Activated CD4-positive, alpha-beta memory T cell treated with anti-CD3 and anti-CD28 coated beads for 36 hours (primary cell): ENCODE measurements at regions not wholly inside any gene's neighbourhood (a gene's known extent, or its start where the extent isn't known, plus 50 kb on each side); places are given as distances from the start of the nearest gene placed in this dataset.
A peak's percentile ranks its signal among the peaks of the same experiment; 100 is the strongest.
"Not testable (repeated sequence)": the region's sequence is repeated elsewhere in the genome, so short reads cannot be mapped to it uniquely, and the experiment has no call there.

Source experiments
- CTCF ChIA-PET: fragments of 350-600 bp; sonication (Branson Sonifier 250); formaldehyde crosslinking; loops from one replicate; lab custom pipeline; 2021; ENCODE audit warnings: antibody characterized with exemption, inconsistent platforms; lab: Charles Lee
- POLR2A ChIA-PET: fragments of 350-600 bp; sonication (Branson Sonifier 250); formaldehyde crosslinking; loops from one replicate; lab custom pipeline; 2021; ENCODE audit warnings: antibody characterized with exemption; lab: Charles Lee
- DNase-seq: peaks from one replicate; pipeline ENCODE4 v3.0.0-alpha.2; 2020
- H3K27ac Mint-ChIP-seq: one replicate; pipeline ENCODE4 v1.8.0; 2021; ENCODE audit warnings: mixed read lengths
- H3K27me3 Mint-ChIP-seq: one replicate; pipeline ENCODE4 v1.8.0; 2021; ENCODE audit warnings: mixed read lengths
- H3K36me3 Mint-ChIP-seq: one replicate; pipeline ENCODE4 v1.8.0; 2021; ENCODE audit warnings: mixed read lengths
- H3K4me1 Mint-ChIP-seq: one replicate; pipeline ENCODE4 v1.8.0; 2021; ENCODE audit warnings: low read depth, mixed read lengths
- H3K4me3 Mint-ChIP-seq: one replicate; pipeline ENCODE4 v1.8.0; 2021; ENCODE audit warnings: mild to moderate bottlenecking, mixed read lengths
- H3K9me3 Mint-ChIP-seq: one replicate; pipeline ENCODE4 v1.8.0; 2021; ENCODE audit warnings: mixed read lengths
- intact Hi-C: fragments of 100-400 bp; cut with micrococcal nuclease; formaldehyde crosslinking; loops from one replicate; pipeline ENCODE4 v1.15.1; 2023

GRCh38 chr7:142508251-142508650, 241.0 kb upstream of the PRSS1 start:
- Mint-ChIP-seq H3K4me3 (no peak overlapping the region), H3K4me1 (peaks cover 37% of the 10 kb centered on the region), H3K9me3 (no peaks in the 10 kb centered on the region), H3K27ac (peak overlapping the region; percentile 61), H3K36me3 (no peaks in the 10 kb centered on the region), H3K27me3 (no peaks in the 10 kb centered on the region)
- intact Hi-C loops: no loop called here
- ChIA-PET CTCF (interaction anchor here (0.8 kb wide), 1 partner anchor 10 kb away, joined by 3 read pairs; no protein-coding TSS in a partner anchor), POLR2A (interaction anchor here (1.2 kb wide), 1 partner anchor 300 kb away, joined by 3 read pairs; no protein-coding TSS in a partner anchor)
- DNase-seq: peak; percentile 19

GRCh38 chr7:142507799-142508198, 241.5 kb upstream of the PRSS1 start:
- Mint-ChIP-seq H3K4me3 (no peak overlapping the region), H3K4me1 (peaks cover 37% of the 10 kb centered on the region), H3K27ac (peak overlapping the region; percentile 61), H3K9me3 (no peaks in the 10 kb centered on the region), H3K36me3 (no peaks in the 10 kb centered on the region), H3K27me3 (no peaks in the 10 kb centered on the region)
- POLR2A ChIA-PET: interaction anchor here (1.2 kb wide), 1 partner anchor 301 kb away, joined by 3 read pairs; no protein-coding TSS in a partner anchor
- DNase-seq: no peak
- intact Hi-C loops: no loop called here
- CTCF ChIA-PET: no interaction called here

GRCh38 chr7:142507066-142507465, 242.2 kb upstream of the PRSS1 start:
- POLR2A ChIA-PET, H3K4me3 Mint-ChIP-seq, H3K27ac Mint-ChIP-seq, intact Hi-C loops, H3K9me3 Mint-ChIP-seq, H3K36me3 Mint-ChIP-seq, DNase-seq, H3K27me3 Mint-ChIP-seq: not testable (repeated sequence)
- CTCF ChIA-PET: interaction anchor here (1.0 to 2.3 kb wide), 3 partner anchors 10 to 48 kb away, joined by 3 to 6 read pairs (median 4); no protein-coding TSS in a partner anchor
- H3K4me1 Mint-ChIP-seq: peaks cover 31% of the 10 kb centered on the region

DNA sequence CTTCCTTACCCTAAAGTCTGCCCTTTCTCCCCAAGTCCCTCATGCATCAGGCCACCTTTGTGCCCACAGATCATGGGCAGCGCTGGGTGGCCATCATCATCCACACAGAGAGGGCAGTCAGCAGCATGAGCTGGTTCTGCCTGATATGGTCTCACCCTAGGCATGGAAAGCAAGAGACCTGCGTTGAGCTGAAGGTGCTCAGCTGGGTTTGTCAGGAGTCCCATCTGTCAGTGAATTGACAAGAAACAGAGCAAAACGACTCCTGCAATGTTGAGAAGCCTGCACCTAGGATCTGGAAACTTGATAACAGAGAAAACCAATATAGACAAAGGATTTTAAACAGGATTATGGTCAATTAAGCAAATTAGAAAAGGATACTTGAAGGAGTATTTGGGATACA, 242.7 kb upstream of the PRSS1 start:
- Mint-ChIP-seq H3K4me3 (no peak overlapping the region), H3K9me3 (no peaks in the 10 kb centered on the region), H3K27me3 (no peaks in the 10 kb centered on the region), H3K27ac (no peak overlapping the region), H3K36me3 (no peaks in the 10 kb centered on the region), H3K4me1 (peaks cover 27% of the 10 kb centered on the region)
- intact Hi-C loops: no loop called here
- no peak for DNase-seq
- CTCF ChIA-PET: interaction anchor here (0.7 to 2.3 kb wide), 6 partner anchors 10 to 48 kb away, joined by 3 to 9 read pairs (median 4); no protein-coding TSS in a partner anchor
- POLR2A ChIA-PET: no interaction called here

GRCh38 chr7:142503949-142504348, 245.3 kb upstream of the PRSS1 start:
- H3K27ac Mint-ChIP-seq, H3K9me3 Mint-ChIP-seq, H3K27me3 Mint-ChIP-seq, POLR2A ChIA-PET, H3K36me3 Mint-ChIP-seq, H3K4me3 Mint-ChIP-seq, intact Hi-C loops, DNase-seq, CTCF ChIA-PET: not testable (repeated sequence)
- H3K4me1 Mint-ChIP-seq: peaks cover 24% of the 10 kb centered on the region

DNA sequence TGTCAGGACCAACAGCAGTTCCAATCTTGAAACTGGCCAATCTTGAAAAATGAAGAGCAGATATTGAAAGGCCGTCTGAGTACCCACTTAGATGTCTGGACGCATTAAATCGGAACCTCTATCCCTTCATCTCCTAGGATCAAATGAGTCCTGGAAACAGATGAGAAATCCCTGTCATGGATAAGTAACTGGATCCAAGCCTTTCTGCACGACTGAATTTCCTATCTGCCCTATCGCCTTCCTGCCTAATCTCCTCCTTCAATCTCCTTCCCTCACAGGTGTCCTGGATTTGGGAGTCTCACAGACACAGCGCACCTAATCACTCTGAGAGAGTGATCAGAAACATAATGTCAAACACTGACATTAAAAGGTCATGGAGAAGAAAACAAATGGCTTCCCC, 245.2 kb upstream of the PRSS58 start:
- Mint-ChIP-seq H3K36me3 (no peaks in the 10 kb centered on the region), H3K27me3 (no peaks in the 10 kb centered on the region), H3K4me3 (no peak overlapping the region), H3K27ac (no peak overlapping the region), H3K9me3 (no peaks in the 10 kb centered on the region), H3K4me1 (peaks cover 17% of the 10 kb centered on the region)
- no peak for DNase-seq
- POLR2A ChIA-PET: no interaction called here
- intact Hi-C loops: no loop called here
- CTCF ChIA-PET: interaction anchor here (4.2 to 10.4 kb wide), 2 partner anchors 13 to 18 kb away, joined by 24 to 100 read pairs; no protein-coding TSS in a partner anchor

DNA sequence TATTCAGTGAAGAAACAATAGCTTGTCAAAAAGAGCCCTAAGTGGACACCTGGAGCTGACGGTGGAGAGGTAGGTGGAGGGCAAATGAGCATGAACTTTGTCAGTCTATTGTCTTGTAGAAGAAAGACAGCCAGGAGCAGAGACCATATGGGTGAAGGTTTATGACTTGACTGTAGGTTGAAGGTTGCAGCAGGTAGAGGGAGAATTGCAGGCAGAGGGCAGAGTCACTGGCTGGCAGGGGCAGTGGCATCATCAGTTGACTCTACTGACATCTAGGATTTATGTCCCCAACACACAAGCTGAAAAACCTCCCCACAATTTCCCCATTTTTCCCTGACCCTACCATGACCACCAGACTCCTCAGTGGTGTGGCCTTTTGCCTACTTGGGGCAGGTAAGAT, 243.6 kb upstream of the PRSS58 start:
- Mint-ChIP-seq H3K36me3 (no peaks in the 10 kb centered on the region), H3K27me3 (no peaks in the 10 kb centered on the region), H3K4me1 (peaks cover 23% of the 10 kb centered on the region), H3K9me3 (no peaks in the 10 kb centered on the region), H3K4me3 (no peak overlapping the region), H3K27ac (no peak overlapping the region)
- ChIA-PET CTCF (interaction anchor here (0.7 to 10.4 kb wide), 7 partner anchors 15 to 310 kb away, joined by 3 to 100 read pairs (median 19); no protein-coding TSS in a partner anchor), POLR2A (no interaction called here)
- intact Hi-C loops: no loop called here
- DNase-seq: no peak

DNA sequence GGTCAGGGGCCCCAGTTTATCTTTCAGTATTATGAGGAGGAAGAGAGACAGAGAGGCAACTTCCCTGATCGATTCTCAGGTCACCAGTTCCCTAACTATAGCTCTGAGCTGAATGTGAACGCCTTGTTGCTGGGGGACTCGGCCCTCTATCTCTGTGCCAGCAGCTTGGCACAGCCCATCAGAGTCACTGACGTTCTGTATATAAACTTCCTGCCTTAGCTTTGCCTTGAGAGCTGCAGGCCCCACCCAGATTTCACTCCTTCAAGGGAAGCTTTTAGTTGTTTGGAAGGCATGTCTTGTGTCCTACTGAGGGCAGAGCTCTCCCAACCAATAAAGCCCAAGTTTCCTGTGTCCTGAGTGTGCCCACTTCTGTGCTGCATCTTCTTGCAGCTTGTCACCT, 242.5 kb upstream of the PRSS58 start:
- ChIA-PET CTCF (interaction anchor here (1.1 to 10.4 kb wide), 8 partner anchors 16 to 311 kb away, joined by 3 to 100 read pairs (median 16); no protein-coding TSS in a partner anchor), POLR2A (no interaction called here)
- Mint-ChIP-seq H3K9me3 (no peaks in the 10 kb centered on the region), H3K27me3 (no peaks in the 10 kb centered on the region), H3K4me3 (peak overlapping the region; percentile 40), H3K36me3 (no peaks in the 10 kb centered on the region), H3K4me1 (peaks cover 30% of the 10 kb centered on the region), H3K27ac (peak overlapping the region; percentile 78)
- no peak for DNase-seq
- intact Hi-C loops: no loop called here

GRCh38 chr7:142499635-142500034, 241.8 kb upstream of the PRSS58 start:
- Mint-ChIP-seq H3K36me3 (no peaks in the 10 kb centered on the region), H3K27me3 (no peaks in the 10 kb centered on the region), H3K4me3 (peak overlapping the region; percentile 40), H3K27ac (peak overlapping the region; percentile 78), H3K4me1 (peaks cover 31% of the 10 kb centered on the region), H3K9me3 (no peaks in the 10 kb centered on the region)
- DNase-seq: no peak
- CTCF ChIA-PET: interaction anchor here (1.7 to 10.4 kb wide), 7 partner anchors 15 to 176 kb away, joined by 4 to 100 read pairs (median 19); no protein-coding TSS in a partner anchor
- POLR2A ChIA-PET: no interaction called here
- intact Hi-C loops: loop anchor here (5.0 kb wide), 2 partner anchors 42 to 308 kb away; no protein-coding TSS in a partner anchor

DNA sequence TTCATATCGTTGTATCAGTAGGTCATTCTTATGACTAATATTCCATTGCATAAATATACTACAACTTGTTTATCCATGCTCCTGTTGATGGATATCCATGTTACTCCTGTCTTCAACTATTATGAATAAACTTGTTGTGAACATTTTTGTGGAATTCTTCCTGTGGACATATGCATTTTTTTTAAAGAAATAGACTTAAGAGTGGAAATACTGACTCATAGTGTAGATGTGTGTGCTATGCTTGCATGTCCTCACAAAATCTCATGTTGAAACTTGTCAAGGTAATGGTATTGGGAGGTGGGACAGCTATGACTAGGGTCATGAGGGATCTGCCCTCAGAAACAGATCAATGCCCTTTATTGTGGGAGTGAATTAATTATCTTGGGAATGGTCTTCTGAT, 240.5 kb upstream of the PRSS58 start:
- Mint-ChIP-seq H3K4me3 (no peak overlapping the region), H3K9me3 (no peaks in the 10 kb centered on the region), H3K27ac (no peak overlapping the region), H3K4me1 (peaks cover 31% of the 10 kb centered on the region), H3K36me3 (no peaks in the 10 kb centered on the region), H3K27me3 (no peaks in the 10 kb centered on the region)
- intact Hi-C loops: loop anchor here (5.0 kb wide), 2 partner anchors 41 to 309 kb away; no protein-coding TSS in a partner anchor
- ChIA-PET POLR2A (no interaction called here), CTCF (interaction anchor here (1.0 to 10.4 kb wide), 14 partner anchors 10 to 320 kb away, joined by 3 to 100 read pairs (median 4); no protein-coding TSS in a partner anchor)
- no peak for DNase-seq

GRCh38 chr7:142496545-142496991, 238.7 kb upstream of the PRSS58 start:
- Mint-ChIP-seq H3K9me3 (no peaks in the 10 kb centered on the region), H3K27ac (peak overlapping the region; percentile 7), H3K27me3 (no peaks in the 10 kb centered on the region), H3K4me3 (peak overlapping the region; percentile 47), H3K36me3 (no peaks in the 10 kb centered on the region), H3K4me1 (peaks cover 34% of the 10 kb centered on the region)
- DNase-seq: peak; percentile 39
- ChIA-PET POLR2A (no interaction called here), CTCF (interaction anchor here (0.8 to 10.4 kb wide), 16 partner anchors 9 to 503 kb away, joined by 3 to 100 read pairs (median 6); no protein-coding TSS in a partner anchor)
- intact Hi-C loops: loop anchor here (5.0 kb wide), 2 partner anchors 39 to 311 kb away; no protein-coding TSS in a partner anchor

DNA sequence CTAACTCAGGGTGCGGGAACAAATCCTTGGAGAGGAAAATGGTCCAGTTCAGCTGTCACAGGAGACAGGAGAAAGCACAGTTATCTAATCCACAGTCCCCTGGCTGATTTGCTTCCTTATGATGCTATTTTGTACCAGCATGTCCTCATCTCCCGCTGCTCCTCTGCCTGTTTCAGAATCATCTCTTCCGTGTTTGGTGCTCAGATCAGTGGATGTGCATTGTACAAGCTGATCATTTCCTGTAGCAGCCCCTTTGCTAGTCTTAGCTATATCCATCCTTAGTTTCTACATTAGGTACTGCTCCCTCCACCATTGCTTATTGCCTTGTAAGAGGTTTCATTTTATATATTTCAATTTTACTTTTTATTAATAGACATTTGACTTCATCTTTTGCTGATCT, 238.0 kb upstream of the PRSS58 start:
- peaks cover 34% of the 10 kb centered on the region for H3K4me1 Mint-ChIP-seq
- DNase-seq, H3K4me3 Mint-ChIP-seq, H3K36me3 Mint-ChIP-seq, POLR2A ChIA-PET, H3K27ac Mint-ChIP-seq, H3K27me3 Mint-ChIP-seq, H3K9me3 Mint-ChIP-seq: not testable (repeated sequence)
- CTCF ChIA-PET: interaction anchor here (1.3 to 10.4 kb wide), 10 partner anchors 10 to 504 kb away, joined by 3 to 100 read pairs (median 14); no protein-coding TSS in a partner anchor
- intact Hi-C loops: loop anchor here (5.0 kb wide), 2 partner anchors 39 to 311 kb away; no protein-coding TSS in a partner anchor
